ENCODE measurements at regions not wholly inside any gene's neighbourhood (a gene's known extent, or its start where the extent isn't known, plus 50 kb on each side); places are given as distances from the start of the nearest gene placed in this dataset.

- TF ChIP-seq CSDC2 (CRISPR knock-in tag; IDR thresholded peaks at IDR 0.05) (no peak), TSHZ2 (CRISPR knock-in tag; IDR thresholded peaks at IDR 0.05) (no peak), ZNF8 (CRISPR knock-in tag; IDR thresholded peaks at IDR 0.05) (no peak), TCF4 (CRISPR knock-in tag; IDR thresholded peaks at IDR 0.05; ENCODE audit: borderline replicate concordance) (no peak), ISL1 (CRISPR knock-in tag; IDR thresholded peaks at IDR 0.05) (no peak), ZNF565 (CRISPR knock-in tag; conservative IDR thresholded peaks at IDR 0.05; ENCODE audit: low read depth) (no peak), ZFP3 (CRISPR knock-in tag; IDR thresholded peaks at IDR 0.05) (no peak), TOX (CRISPR knock-in tag; IDR thresholded peaks at IDR 0.05; ENCODE audit: borderline replicate concordance) (no peak), OSR1 (CRISPR knock-in tag; IDR thresholded peaks at IDR 0.05) (no peak), POU6F1 (CRISPR knock-in tag; IDR thresholded peaks at IDR 0.05; ENCODE audit: borderline replicate concordance, low read depth) (no peak), RARB (CRISPR knock-in tag; IDR thresholded peaks at IDR 0.05) (no peak), CREB5 (CRISPR knock-in tag; IDR thresholded peaks at IDR 0.05; ENCODE audit: low read depth) (no peak), BACH2 (CRISPR knock-in tag; IDR thresholded peaks at IDR 0.05; ENCODE audit: borderline replicate concordance) (no peak)
Measured at GRCh38 chr12:66065150-66065549, 65.4 kb downstream of the LLPH start.

Data from SK-N-SH treated with all-trans-retinoic acid at 6 μM for 48 hours (cell line).